Thyroid gland (tissue), 4 donors: ENCODE measurements at regions not wholly inside any gene's neighbourhood (a gene's known extent, or its start where the extent isn't known, plus 50 kb on each side); places are given as distances from the start of the nearest gene placed in this dataset.

Experiments
- DNase-seq, 2 donors: peaks; one replicate each; pipeline ENCODE4 v3.0.0-alpha.2; 2019
- H3K27ac ChIP-seq, 3 donors: fragments of 200-600 bp; sonication (generic); 1 replicate in 2 of 3; 2 replicates in 1 of 3; pipeline ENCODE4 v1.5.1; 2016 to 2019; ENCODE audit warnings: mild to moderate bottlenecking in 1 of 3, moderate library complexity in 1 of 3
- H3K27me3 ChIP-seq: fragments of 200-600 bp; sonication (generic); one replicate; pipeline ENCODE4 v1.5.1; 2019
- H3K36me3 ChIP-seq, 2 donors: fragments of 200-600 bp; sonication (generic); one replicate each; pipeline ENCODE4 v1.5.1; 2016 to 2019
- H3K4me1 ChIP-seq, 2 donors: fragments of 200-600 bp; sonication (generic); one replicate each; pipeline ENCODE4 v1.5.1; 2017 to 2019
- H3K4me3 ChIP-seq, 3 donors: fragments of 200-600 bp; sonication (generic); replicated peaks in 1 of 3; 1 replicate in 2 of 3; 2 replicates in 1 of 3; pipeline ENCODE4 v1.5.1; 2016; ENCODE audit warnings: mild to moderate bottlenecking in 1 of 3
- H3K9me3 ChIP-seq: fragments of 200-600 bp; sonication (generic); one replicate; pipeline ENCODE4 v1.5.1; 2017
- POLR2A ChIP-seq, 2 donors: fragments of 450-650 bp; IDR thresholded peaks; one replicate each; pipeline ENCODE4 v1.6.1; 2017; ENCODE audit warnings: antibody characterized with exemption in 2 of 2, mild to moderate bottlenecking in 2 of 2, moderate library complexity in 1 of 2
- WGBS, 2 donors: methylation state at CpG; one replicate each; pipeline ENCODE4 v1.1.5; 2017; 5-methylcytosine and 5-hydroxymethylcytosine counted together
- intact Hi-C: fragments of 100-400 bp; cut with DNase I; formaldehyde crosslinking; loops from one replicate; pipeline ENCODE4 v1.15.1; 2023
- TF ChIP-seq, protein P1 (sequence below), 6 experiments: fragments of 200-600 bp in 3 of 6; fragments of 450-650 bp in 3 of 6; sonication (generic) in 3 of 6; IDR thresholded peaks; one replicate each; pipeline ENCODE4 v1.5.1; 2016 to 2019; ENCODE audit warnings: antibody characterized with exemption in 6 of 6, mild to moderate bottlenecking in 2 of 6, inconsistent platforms in 1 of 6, moderate library complexity in 1 of 6

- Histone ChIP-seq H3K4me1 (no peaks in the 10 kb centered on the region), H3K4me3 (no peak overlapping the region), H3K36me3 (no peaks in the 10 kb centered on the region), H3K27ac (peak overlapping the region; percentile 57 to 74 (median 69)), H3K9me3 (no peaks in the 10 kb centered on the region), H3K27me3 (no peaks in the 10 kb centered on the region)
- 22 to 45% methylated on average over 3 of the region's 3 CpGs for WGBS, 2 donors
- DNase-seq, result peak; percentile 3 to 26
- TF ChIP-seq, protein P1, sequence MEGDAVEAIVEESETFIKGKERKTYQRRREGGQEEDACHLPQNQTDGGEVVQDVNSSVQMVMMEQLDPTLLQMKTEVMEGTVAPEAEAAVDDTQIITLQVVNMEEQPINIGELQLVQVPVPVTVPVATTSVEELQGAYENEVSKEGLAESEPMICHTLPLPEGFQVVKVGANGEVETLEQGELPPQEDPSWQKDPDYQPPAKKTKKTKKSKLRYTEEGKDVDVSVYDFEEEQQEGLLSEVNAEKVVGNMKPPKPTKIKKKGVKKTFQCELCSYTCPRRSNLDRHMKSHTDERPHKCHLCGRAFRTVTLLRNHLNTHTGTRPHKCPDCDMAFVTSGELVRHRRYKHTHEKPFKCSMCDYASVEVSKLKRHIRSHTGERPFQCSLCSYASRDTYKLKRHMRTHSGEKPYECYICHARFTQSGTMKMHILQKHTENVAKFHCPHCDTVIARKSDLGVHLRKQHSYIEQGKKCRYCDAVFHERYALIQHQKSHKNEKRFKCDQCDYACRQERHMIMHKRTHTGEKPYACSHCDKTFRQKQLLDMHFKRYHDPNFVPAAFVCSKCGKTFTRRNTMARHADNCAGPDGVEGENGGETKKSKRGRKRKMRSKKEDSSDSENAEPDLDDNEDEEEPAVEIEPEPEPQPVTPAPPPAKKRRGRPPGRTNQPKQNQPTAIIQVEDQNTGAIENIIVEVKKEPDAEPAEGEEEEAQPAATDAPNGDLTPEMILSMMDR (IDR thresholded peaks at IDR 0.05), result no peak
- no peak for TF ChIP-seq POLR2A (IDR thresholded peaks at IDR 0.05)
- intact Hi-C loops, result no loop called here
Measured at GRCh38 chr9:118609355-118610044, 759.7 kb downstream of the BRINP1 start.

GRCh38 chr9:118612201-118612600, 757.0 kb downstream of the BRINP1 start:
- Histone ChIP-seq H3K27me3 (no peaks in the 10 kb centered on the region), H3K4me1 (no peaks in the 10 kb centered on the region), H3K27ac (no peak overlapping the region), H3K9me3 (no peaks in the 10 kb centered on the region), H3K4me3 (no peak overlapping the region), H3K36me3 (no peaks in the 10 kb centered on the region)
- intact Hi-C loops, result no loop called here
- TF ChIP-seq, protein P1 (IDR thresholded peaks at IDR 0.05), result no peak
- TF ChIP-seq POLR2A (IDR thresholded peaks at IDR 0.05), result no peak
- no peak for DNase-seq
- WGBS, 2 donors, result 47 to 62% methylated on average over 3 of the region's 3 CpGs

- 72 to 74% methylated on average over 1 of the region's 1 CpG for WGBS, 2 donors
Measured at GRCh38 chr9:118613996-118614395, 755.2 kb downstream of the BRINP1 start.

GRCh38 chr9:118618084-118618483, 751.2 kb downstream of the BRINP1 start:
- intact Hi-C loops, result no loop called here

More at GRCh38 chr9:118613996-118614395, 755.2 kb downstream of the BRINP1 start:
- Histone ChIP-seq H3K36me3 (no peaks in the 10 kb centered on the region), H3K4me1 (no peaks in the 10 kb centered on the region), H3K27me3 (no peaks in the 10 kb centered on the region), H3K9me3 (no peaks in the 10 kb centered on the region), H3K27ac (no peak overlapping the region), H3K4me3 (no peak overlapping the region)
- DNase-seq, result no peak
- TF ChIP-seq, protein P1 (IDR thresholded peaks at IDR 0.05), result no peak
- no peak for TF ChIP-seq POLR2A (IDR thresholded peaks at IDR 0.05)
- intact Hi-C loops, result no loop called here

DNA sequence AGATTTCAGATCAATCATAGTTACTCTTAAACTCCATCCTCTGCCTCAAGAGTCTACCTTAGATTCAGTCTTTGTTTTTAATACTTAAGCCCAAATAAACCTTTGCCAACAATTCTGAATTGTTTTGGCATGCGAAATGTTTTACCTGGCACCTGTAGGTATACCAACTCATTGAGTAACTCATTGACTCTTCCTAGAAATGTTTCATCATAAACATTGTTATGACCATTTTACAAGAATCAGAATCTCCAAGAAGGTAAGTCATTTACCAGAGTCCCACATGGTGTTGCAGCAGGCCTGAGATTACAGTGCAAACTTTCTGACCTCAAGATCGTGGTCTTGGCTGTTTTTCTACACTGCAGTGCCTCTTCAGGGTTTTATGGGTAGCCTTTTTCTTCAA, 750.4 kb downstream of the BRINP1 start:
- TF ChIP-seq, protein P1 (IDR thresholded peaks at IDR 0.05), result no peak
- WGBS, 2 donors, result 74 to 80% methylated on average over 2 of the region's 2 CpGs
- Histone ChIP-seq H3K27ac (no peak overlapping the region), H3K9me3 (no peaks in the 10 kb centered on the region), H3K4me1 (no peaks in the 10 kb centered on the region), H3K27me3 (no peaks in the 10 kb centered on the region), H3K4me3 (no peak overlapping the region), H3K36me3 (no peaks in the 10 kb centered on the region)
- no peak for DNase-seq
- intact Hi-C loops, result no loop called here

More at GRCh38 chr9:118618084-118618483, 751.2 kb downstream of the BRINP1 start:
- WGBS, 2 donors, result 93 to 97% methylated on average over 1 of the region's 1 CpG
- no peaks in the 10 kb centered on the region for H3K4me1 ChIP-seq
- no peaks in the 10 kb centered on the region for H3K9me3 ChIP-seq
- H3K27me3 ChIP-seq, result no peaks in the 10 kb centered on the region
- no peak for DNase-seq
- H3K36me3 ChIP-seq, result no peaks in the 10 kb centered on the region
- H3K4me3 ChIP-seq, result no peak overlapping the region
- no peak overlapping the region for H3K27ac ChIP-seq
- TF ChIP-seq, protein P1 (IDR thresholded peaks at IDR 0.05), result no peak
- no peak for TF ChIP-seq POLR2A (IDR thresholded peaks at IDR 0.05)
